H9 (cell line): ENCODE measurements at regions not wholly inside any gene's neighbourhood (a gene's known extent, or its start where the extent isn't known, plus 50 kb on each side); places are given as distances from the start of the nearest gene placed in this dataset.

Source experiments
- DNase-seq: peaks from one replicate; pipeline ENCODE4 v3.0.0-alpha.2; 2017
- H2AFZ ChIP-seq: one replicate; pipeline ENCODE4 v1.6.1; 2013; ENCODE audit warnings: mild to moderate bottlenecking, low read length, control low read depth, moderate library complexity
- H2AK5ac ChIP-seq: 2 replicates; pipeline ENCODE4 v1.6.1; 2013; ENCODE audit warnings: low read length, control low read depth, mixed read lengths; ENCODE audit not compliant: insufficient read length
- H2BK120ac ChIP-seq: one replicate; pipeline ENCODE4 v1.6.1; 2013; ENCODE audit warnings: low read depth, mild to moderate bottlenecking, low read length, control low read depth, inconsistent platforms; ENCODE audit not compliant: poor library complexity, severe bottlenecking
- H2BK12ac ChIP-seq: 2 replicates; pipeline ENCODE4 v1.6.1; 2013; ENCODE audit warnings: low read length, control low read depth, mixed read lengths, low read depth; ENCODE audit not compliant: insufficient read length
- H2BK15ac ChIP-seq: 2 replicates; pipeline ENCODE4 v1.6.1; 2013; ENCODE audit warnings: low read depth, low read length, control low read depth
- H2BK20ac ChIP-seq: one replicate; pipeline ENCODE4 v1.6.1; 2013; ENCODE audit warnings: low read depth, mild to moderate bottlenecking, low read length, control low read depth, inconsistent platforms; ENCODE audit not compliant: poor library complexity, severe bottlenecking
- H2BK5ac ChIP-seq: 2 replicates; pipeline ENCODE4 v1.6.1; 2013; ENCODE audit warnings: low read length, control low read depth, mixed read lengths; ENCODE audit not compliant: insufficient read length
- H3K14ac ChIP-seq: 2 replicates; pipeline ENCODE4 v1.6.1; 2013; ENCODE audit warnings: low read length, control low read depth; ENCODE audit not compliant: insufficient read depth
- H3K18ac ChIP-seq: 2 replicates; pipeline ENCODE4 v1.6.1; 2013; ENCODE audit warnings: low read depth, mild to moderate bottlenecking, mixed read lengths, low read length, control low read depth; ENCODE audit not compliant: insufficient read length
- H3K23ac ChIP-seq: 2 replicates; pipeline ENCODE4 v1.6.1; 2013; ENCODE audit warnings: low read length, control low read depth, mixed read lengths, low read depth; ENCODE audit not compliant: insufficient read length
- H3K23me2 ChIP-seq: 2 replicates; pipeline ENCODE4 v1.6.1; 2013; ENCODE audit warnings: low read depth, mild to moderate bottlenecking, mixed read lengths, low read length, control low read depth; ENCODE audit not compliant: insufficient read length, poor library complexity, severe bottlenecking
- H3K27ac ChIP-seq: 2 replicates; pipeline ENCODE4 v1.5.1; 2013; ENCODE audit warnings: low read length, control low read depth, mixed read lengths, low read depth; ENCODE audit not compliant: insufficient read length
- H3K27me3 ChIP-seq: 2 replicates; pipeline ENCODE4 v1.6.1; 2013; ENCODE audit warnings: low read length, control low read depth, inconsistent platforms; ENCODE audit not compliant: insufficient read depth
- H3K4ac ChIP-seq: 2 replicates; pipeline ENCODE4 v1.6.1; 2013; ENCODE audit warnings: low read depth, mild to moderate bottlenecking, control low read depth, inconsistent platforms, low read length, moderate library complexity
- H3K4me1 ChIP-seq: 2 replicates; pipeline ENCODE4 v1.6.1; 2013; ENCODE audit warnings: low read length, control low read depth, inconsistent platforms; ENCODE audit not compliant: insufficient read depth
- H3K4me2 ChIP-seq: 2 replicates; pipeline ENCODE4 v1.6.1; 2013; ENCODE audit warnings: low read length, control low read depth, mixed read lengths; ENCODE audit not compliant: insufficient read length, insufficient read depth
- H3K56ac ChIP-seq: 2 replicates; pipeline ENCODE4 v1.6.1; 2013; ENCODE audit warnings: low read depth, mild to moderate bottlenecking, mixed read lengths, low read length, control low read depth; ENCODE audit not compliant: insufficient read length
- H3K79me1 ChIP-seq: 2 replicates; pipeline ENCODE4 v1.6.1; 2013; ENCODE audit warnings: low read depth, mild to moderate bottlenecking, moderate library complexity, low read length, control low read depth, inconsistent platforms; ENCODE audit not compliant: insufficient read depth, poor library complexity, severe bottlenecking
- H3K79me2 ChIP-seq: 2 replicates; pipeline ENCODE4 v1.6.1; 2013; ENCODE audit warnings: low read length, control low read depth, inconsistent platforms; ENCODE audit not compliant: insufficient read depth
- H3K9ac ChIP-seq: 2 replicates; pipeline ENCODE4 v1.6.1; 2013; ENCODE audit warnings: low read length, control low read depth, mixed read lengths; ENCODE audit not compliant: insufficient read length; ENCODE audit errors: extremely low read depth
- H3K9me3 ChIP-seq: one replicate; pipeline ENCODE4 v1.6.1; 2013; ENCODE audit warnings: low read depth, low read length, inconsistent platforms; ENCODE audit not compliant: control insufficient read depth
- H3T11ph ChIP-seq: one replicate; pipeline ENCODE4 v1.6.1; 2013; ENCODE audit warnings: mild to moderate bottlenecking, low read length, control low read depth, inconsistent platforms
- H4K20me1 ChIP-seq: one replicate; pipeline ENCODE4 v1.6.1; 2013; ENCODE audit not compliant: control insufficient read depth, insufficient read length, insufficient read depth
- H4K5ac ChIP-seq: 2 replicates; pipeline ENCODE4 v1.6.1; 2013; ENCODE audit warnings: low read depth, mild to moderate bottlenecking, mixed read lengths, low read length, control low read depth; ENCODE audit not compliant: insufficient read length
- H4K8ac ChIP-seq: replicated peaks from 2 replicates; pipeline ENCODE4 v1.6.1; 2013; ENCODE audit warnings: low read length, control low read depth, mixed read lengths, low read depth; ENCODE audit not compliant: insufficient read length
- H4K91ac ChIP-seq: 2 replicates; pipeline ENCODE4 v1.6.1; 2013; ENCODE audit warnings: low read depth, mild to moderate bottlenecking, moderate library complexity, mixed read lengths, low read length, control low read depth; ENCODE audit not compliant: insufficient read length
- H3K27ac Mint-ChIP-seq, 3 experiments: 2 replicates in 2 of 3; 3 replicates in 1 of 3; pipeline ENCODE4 v1.8.0; 2020 to 2021; ENCODE audit warnings: mixed read lengths in 3 of 3, mild to moderate bottlenecking in 1 of 3, moderate library complexity in 1 of 3
- H3K27me3 Mint-ChIP-seq: 2 replicates; pipeline ENCODE4 v1.8.0; 2021; ENCODE audit warnings: low read depth, mild to moderate bottlenecking, moderate library complexity, mixed read lengths
- H3K36me3 Mint-ChIP-seq, 3 experiments: 2 replicates in 2 of 3; 3 replicates in 1 of 3; pipeline ENCODE4 v1.8.0; 2020 to 2021; ENCODE audit warnings: low read depth in 3 of 3, mixed read lengths in 3 of 3; ENCODE audit not compliant: insufficient read depth in 1 of 3
- H3K4me1 Mint-ChIP-seq, 2 experiments: 2 replicates each; pipeline ENCODE4 v1.8.0; 2020; ENCODE audit warnings: mixed read lengths in 2 of 2
- H3K4me3 Mint-ChIP-seq, 2 experiments: 2 replicates in 1 of 2; 3 replicates in 1 of 2; pipeline ENCODE4 v1.8.0; 2020 to 2021; ENCODE audit warnings: mild to moderate bottlenecking in 2 of 2, mixed read lengths in 2 of 2, moderate library complexity in 1 of 2
- H3K9me3 Mint-ChIP-seq, 2 experiments: 2 replicates in 1 of 2; 3 replicates in 1 of 2; pipeline ENCODE4 v1.8.0; 2020; ENCODE audit warnings: mild to moderate bottlenecking in 2 of 2, mixed read lengths in 2 of 2, moderate library complexity in 1 of 2
- WGBS: extraction: QIAGEN DNeasy Blood & Tissue Kit; methylation state at CpG from one replicate; pipeline ENCODE4 v1.1.7; 2013; ENCODE audit warnings: missing lambda C conversion rate, low lambda C conversion rate, mixed read lengths; ENCODE audit not compliant: insufficient read length; ENCODE audit errors: extremely low coverage; 5-methylcytosine and 5-hydroxymethylcytosine counted together
- TF ChIP-seq, protein P1 (sequence below): fragments of 200-600 bp; sonication (generic); conservative IDR thresholded peaks from 3 replicates; pipeline ENCODE4 v1.8.0; 2021; ENCODE audit warnings: antibody characterized with exemption, mild to moderate bottlenecking

DNA sequence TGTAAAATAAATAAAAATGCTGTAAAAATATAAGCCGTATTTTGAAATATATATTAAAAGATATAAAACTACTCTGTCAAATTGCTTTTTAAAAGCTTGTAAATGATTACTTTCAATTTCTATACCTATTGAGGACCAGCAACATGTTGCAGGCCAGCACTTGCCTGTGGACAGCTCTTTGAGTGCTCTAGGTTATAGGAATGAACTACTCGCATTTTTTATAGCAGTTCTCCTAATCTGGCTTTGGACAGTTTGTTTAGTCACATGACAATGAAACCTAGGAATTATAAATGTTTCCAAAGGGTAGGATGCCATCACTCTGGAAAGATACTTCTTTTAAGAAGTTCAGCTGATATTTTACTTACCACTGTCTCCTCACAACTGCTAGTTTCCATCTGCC lies 117.7 kb upstream of the PTPRZ1 start:
- Histone ChIP-seq H2BK15ac (no peak overlapping the region), H3K14ac (no peak overlapping the region), H2AK5ac (no peak overlapping the region), H3K18ac (no peak overlapping the region), H3K23me2 (no peaks in the 10 kb centered on the region), H4K91ac (no peak overlapping the region), H2BK5ac (no peak overlapping the region), H2AFZ (no peak overlapping the region), H3K9ac (no peak overlapping the region), H2BK120ac (no peak overlapping the region), H3K23ac (no peak overlapping the region), H2BK12ac (no peak overlapping the region), H3K27ac (no peak overlapping the region), H3K4me2 (no peak overlapping the region), H3K27me3 (no peaks in the 10 kb centered on the region), H3K4me1 (no peaks in the 10 kb centered on the region; the same call in 1 of the 2 replicates), H4K20me1 (no peaks in the 10 kb centered on the region), H2BK20ac (no peak overlapping the region), H3K9me3 (no peaks in the 10 kb centered on the region), H3K56ac (no peak overlapping the region), H4K5ac (no peak overlapping the region), H3T11ph (no peak overlapping the region), H3K79me1 (no peaks in the 10 kb centered on the region), H4K8ac (no peak overlapping the region), H3K79me2 (no peaks in the 10 kb centered on the region), H3K4ac (no peak overlapping the region)
- no CpG with 5 or more reads among the region's 2 CpGs for WGBS
- DNase-seq = no peak
- no peak overlapping the region for H3K4me3 Mint-ChIP-seq
- no peaks in the 10 kb centered on the region for H3K36me3 Mint-ChIP-seq
- no peaks in the 10 kb centered on the region for H3K27me3 Mint-ChIP-seq
- peaks cover 10% of the 10 kb centered on the region in 2 experiments for H3K4me1 Mint-ChIP-seq
- no peak overlapping the region for H3K27ac Mint-ChIP-seq
- TF ChIP-seq, protein P1, sequence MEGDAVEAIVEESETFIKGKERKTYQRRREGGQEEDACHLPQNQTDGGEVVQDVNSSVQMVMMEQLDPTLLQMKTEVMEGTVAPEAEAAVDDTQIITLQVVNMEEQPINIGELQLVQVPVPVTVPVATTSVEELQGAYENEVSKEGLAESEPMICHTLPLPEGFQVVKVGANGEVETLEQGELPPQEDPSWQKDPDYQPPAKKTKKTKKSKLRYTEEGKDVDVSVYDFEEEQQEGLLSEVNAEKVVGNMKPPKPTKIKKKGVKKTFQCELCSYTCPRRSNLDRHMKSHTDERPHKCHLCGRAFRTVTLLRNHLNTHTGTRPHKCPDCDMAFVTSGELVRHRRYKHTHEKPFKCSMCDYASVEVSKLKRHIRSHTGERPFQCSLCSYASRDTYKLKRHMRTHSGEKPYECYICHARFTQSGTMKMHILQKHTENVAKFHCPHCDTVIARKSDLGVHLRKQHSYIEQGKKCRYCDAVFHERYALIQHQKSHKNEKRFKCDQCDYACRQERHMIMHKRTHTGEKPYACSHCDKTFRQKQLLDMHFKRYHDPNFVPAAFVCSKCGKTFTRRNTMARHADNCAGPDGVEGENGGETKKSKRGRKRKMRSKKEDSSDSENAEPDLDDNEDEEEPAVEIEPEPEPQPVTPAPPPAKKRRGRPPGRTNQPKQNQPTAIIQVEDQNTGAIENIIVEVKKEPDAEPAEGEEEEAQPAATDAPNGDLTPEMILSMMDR = no peak
- no peaks in the 10 kb centered on the region for H3K9me3 Mint-ChIP-seq
